Smooth muscle cell (in vitro differentiated cells): ENCODE measurements at regions not wholly inside any gene's neighbourhood (a gene's known extent, or its start where the extent isn't known, plus 50 kb on each side); places are given as distances from the start of the nearest gene placed in this dataset.

Experiments
- DNase-seq: peaks from one replicate; lab custom pipeline; 2025; ENCODE audit not compliant: unreplicated experiment; lab: John Stamatoyannopoulos, UW
- H2AFZ ChIP-seq: fragments of 200-600 bp; sonication (generic); 2 replicates; pipeline ENCODE4 v1.6.0; 2016; ENCODE audit warnings: antibody characterized with exemption, low read depth, mild to moderate bottlenecking
- H3F3A ChIP-seq: fragments of 200-600 bp; sonication (generic); 2 replicates; pipeline ENCODE4 v1.6.0; 2017; ENCODE audit warnings: antibody characterized with exemption, low read depth
- H3K27ac ChIP-seq: fragments of 200-600 bp; sonication (generic); 2 replicates; pipeline ENCODE4 v1.5.1; 2016; ENCODE audit warnings: low read depth, mild to moderate bottlenecking
- H3K27me3 ChIP-seq: fragments of 200-600 bp; sonication (generic); 2 replicates; pipeline ENCODE4 v1.6.1; 2016; ENCODE audit warnings: low read depth, mild to moderate bottlenecking
- H3K36me3 ChIP-seq: fragments of 200-600 bp; sonication (generic); 2 replicates; pipeline ENCODE4 v1.5.1; 2016; ENCODE audit warnings: low read depth
- H3K4me1 ChIP-seq: fragments of 200-600 bp; sonication (generic); 2 replicates; pipeline ENCODE4 v1.5.1; 2016; ENCODE audit warnings: low read depth
- H3K4me2 ChIP-seq: fragments of 200-600 bp; sonication (generic); 2 replicates; pipeline ENCODE4 v1.6.0; 2016; ENCODE audit warnings: mild to moderate bottlenecking
- H3K4me3 ChIP-seq: fragments of 200-600 bp; sonication (generic); 2 replicates; pipeline ENCODE4 v1.5.1; 2016; ENCODE audit warnings: mild to moderate bottlenecking
- H3K79me2 ChIP-seq: fragments of 200-600 bp; sonication (generic); 2 replicates; pipeline ENCODE4 v1.6.0; 2016; ENCODE audit warnings: low read depth, mild to moderate bottlenecking
- H3K9ac ChIP-seq: fragments of 200-600 bp; sonication (generic); 2 replicates; pipeline ENCODE4 v1.6.0; 2016; ENCODE audit warnings: low read depth
- H3K9me3 ChIP-seq: fragments of 200-600 bp; sonication (generic); replicated peaks from 2 replicates; pipeline ENCODE4 v1.5.1; 2016; ENCODE audit warnings: low read depth
- H4K20me1 ChIP-seq: fragments of 200-600 bp; sonication (generic); 2 replicates; pipeline ENCODE4 v1.6.0; 2016; ENCODE audit warnings: low read depth
- CTCF ChIP-seq: fragments of 200-600 bp; sonication (generic); IDR thresholded peaks from 2 replicates; pipeline ENCODE4 v1.5.1; 2017; ENCODE audit warnings: borderline replicate concordance, mild to moderate bottlenecking, antibody characterized with exemption; ENCODE audit not compliant: insufficient read depth, poor library complexity, severe bottlenecking
- WGBS: methylation state at CpG from one replicate; pipeline ENCODE4 v1.1.7; 2016; ENCODE audit warnings: low lambda C conversion rate; 5-methylcytosine and 5-hydroxymethylcytosine counted together

GRCh38 chr2:18198677-18199076, 320.2 kb downstream of the KCNS3 start:
- H3K4me3 ChIP-seq = no peak overlapping the region
- H3K27me3 ChIP-seq = no peaks in the 10 kb centered on the region
- no peak overlapping the region for H3K9ac ChIP-seq
- H4K20me1 ChIP-seq = no peaks in the 10 kb centered on the region
- H3K9me3 ChIP-seq = no peaks in the 10 kb centered on the region
- 87% methylated on average over 2 of the region's 2 CpGs for WGBS
- no peak overlapping the region for H3K27ac ChIP-seq
- H2AFZ ChIP-seq = no peak overlapping the region
- H3K4me2 ChIP-seq = no peak overlapping the region
- no peaks in the 10 kb centered on the region for H3K36me3 ChIP-seq
- H3K4me1 ChIP-seq = no peaks in the 10 kb centered on the region
- TF ChIP-seq CTCF = no peak
- H3F3A ChIP-seq = no peaks in the 10 kb centered on the region
- H3K79me2 ChIP-seq = no peaks in the 10 kb centered on the region
- no peak for DNase-seq

GRCh38 chr2:18194161-18194560, 315.7 kb downstream of the KCNS3 start:
- 42% methylated on average over 1 of the region's 1 CpG for WGBS

GRCh38 chr2:18186816-18187613, 308.5 kb downstream of the KCNS3 start:
- no peaks in the 10 kb centered on the region for H4K20me1 ChIP-seq
- no peaks in the 10 kb centered on the region for H3K36me3 ChIP-seq
- H3K9me3 ChIP-seq = no peaks in the 10 kb centered on the region
- no peaks in the 10 kb centered on the region for H3K4me1 ChIP-seq
- H3F3A ChIP-seq = no peaks in the 10 kb centered on the region
- no peak for TF ChIP-seq CTCF
- no peak overlapping the region for H3K4me3 ChIP-seq
- H3K27ac ChIP-seq = no peak overlapping the region
- H2AFZ ChIP-seq = no peak overlapping the region
- no peak for DNase-seq
- peaks cover 9% of the 10 kb centered on the region for H3K27me3 ChIP-seq
- 86% methylated on average over 2 of the region's 2 CpGs for WGBS
- H3K4me2 ChIP-seq = no peak overlapping the region
- H3K79me2 ChIP-seq = no peaks in the 10 kb centered on the region
- H3K9ac ChIP-seq = no peak overlapping the region

More at GRCh38 chr2:18194161-18194560, 315.7 kb downstream of the KCNS3 start:
- no peak for TF ChIP-seq CTCF
- Histone ChIP-seq H2AFZ (no peak overlapping the region), H3K9me3 (no peaks in the 10 kb centered on the region), H3K4me2 (peak overlapping the region; percentile 15), H3K27ac (no peak overlapping the region), H3K27me3 (peaks cover 9% of the 10 kb centered on the region), H3K4me3 (no peak overlapping the region), H4K20me1 (no peaks in the 10 kb centered on the region), H3K4me1 (no peaks in the 10 kb centered on the region), H3K79me2 (no peaks in the 10 kb centered on the region), H3K36me3 (no peaks in the 10 kb centered on the region), H3K9ac (no peak overlapping the region), H3F3A (no peaks in the 10 kb centered on the region)
- no peak for DNase-seq

GRCh38 chr2:18182861-18183260, 304.4 kb downstream of the KCNS3 start:
- Histone ChIP-seq H3K9ac (no peak overlapping the region), H3K4me2 (no peak overlapping the region), H2AFZ (no peak overlapping the region), H3K79me2 (no peaks in the 10 kb centered on the region), H3F3A (no peaks in the 10 kb centered on the region), H3K27me3 (no peaks in the 10 kb centered on the region), H4K20me1 (no peaks in the 10 kb centered on the region), H3K27ac (no peak overlapping the region), H3K4me3 (no peak overlapping the region), H3K36me3 (no peaks in the 10 kb centered on the region), H3K4me1 (no peaks in the 10 kb centered on the region), H3K9me3 (no peaks in the 10 kb centered on the region)
- TF ChIP-seq CTCF = no peak
- DNase-seq = no peak
- WGBS = 63% methylated on average over 2 of the region's 2 CpGs
